HCT116 (cell line): ENCODE measurements at regions not wholly inside any gene's neighbourhood (a gene's known extent, or its start where the extent isn't known, plus 50 kb on each side); places are given as distances from the start of the nearest gene placed in this dataset.

ENCODE experiments used
- ATAC-seq: fragments of 200-7000 bp; cut with Tn5 transposase; 2 replicates; pipeline ENCODE4 v1.9.1; 2020; ENCODE audit warnings: mild to moderate bottlenecking, moderate library complexity
- BruUV-seq: library from RNA; stranded (reverse); fragments of 400-500 nt; replicated peaks from 2 replicates; lab custom pipeline; 2021; lab: Mats Ljungman, UMichigan
- CTCF ChIA-PET: fragments of 300-600 bp; sonication (Branson Sonifier 250); formaldehyde crosslinking; loops from one replicate; lab custom pipeline; 2021; ENCODE audit warnings: antibody characterized with exemption; lab: Charles Lee
- POLR2A ChIA-PET: fragments of 300-600, 350-600 bp; sonication (Branson Sonifier 250); formaldehyde crosslinking; loops from one replicate; lab custom pipeline; 2021; ENCODE audit warnings: antibody characterized with exemption; lab: Charles Lee
- RAD21 ChIA-PET, 2 experiments: fragments of 300-600 bp; sonication (Branson Sonifier 250); formaldehyde crosslinking; loops; one replicate each; lab custom pipeline; 2023; ENCODE audit warnings: low total read pairs in 2 of 2; ENCODE audit not compliant: uncharacterized antibody in 2 of 2, unreplicated experiment in 2 of 2, low non-redundant PET in 1 of 2; lab: Charles Lee
- DNase-seq: peaks from one replicate; pipeline ENCODE4 v3.0.0-alpha.2; 2010; ENCODE audit warnings: low read depth, low spot score
- H2AFZ ChIP-seq: fragments of 200-600 bp; shearing (Covaris generic), sonication (generic); 2 replicates; pipeline ENCODE4 v1.6.1; 2017; ENCODE audit warnings: low read depth, mixed run types, mixed read lengths, antibody characterized with exemption, low read length; ENCODE audit not compliant: poor library complexity, severe bottlenecking
- H3K27ac ChIP-seq: 2 replicates; pipeline ENCODE4 v1.5.1; 2012; ENCODE audit warnings: low read depth, low read length
- H3K27me3 ChIP-seq: fragments of 200-600 bp; sonication (generic); 2 replicates; pipeline ENCODE4 v1.6.1; 2016; ENCODE audit warnings: mixed run types, low read length, mixed read lengths; ENCODE audit not compliant: insufficient read depth
- H3K36me3 ChIP-seq, 2 experiments: fragments of 200-500 bp in 1 of 2; fragments of 200-600 bp in 1 of 2; sonication (Bioruptor generic) in 1 of 2; sonication (generic) in 1 of 2; 2 replicates each; pipeline versions ENCODE4 v1.5.1 to v1.6.1; 2014 to 2016; ENCODE audit warnings: low read length in 2 of 2, inconsistent platforms in 1 of 2, mixed read lengths in 1 of 2, mixed run types in 1 of 2; ENCODE audit not compliant: insufficient read depth in 2 of 2, control insufficient read depth in 1 of 2
- H3K4me1 ChIP-seq, 2 experiments: fragments of 200-600 bp in 1 of 2; sonication (generic) in 1 of 2; 2 replicates each; pipeline versions ENCODE4 v1.5.1 to v1.6.1; 2012 to 2017; ENCODE audit warnings: low read length in 2 of 2, inconsistent platforms in 1 of 2, mild to moderate bottlenecking in 1 of 2, mixed read lengths in 1 of 2, mixed run types in 1 of 2, moderate library complexity in 1 of 2; ENCODE audit not compliant: insufficient read depth in 2 of 2, control insufficient read depth in 1 of 2
- H3K4me2 ChIP-seq: fragments of 200-600 bp; sonication (generic); 2 replicates; pipeline ENCODE4 v1.6.1; 2017; ENCODE audit warnings: mixed run types, low read length, mixed read lengths
- H3K4me3 ChIP-seq, 2 experiments: fragments of 200-600 bp in 1 of 2; sonication (generic) in 1 of 2; replicated peaks in 1 of 2; 2 replicates each; pipeline ENCODE4 v1.5.1; 2011 to 2016; ENCODE audit warnings: low read length in 2 of 2, control low read depth in 1 of 2, low read depth in 1 of 2, mild to moderate bottlenecking in 1 of 2, mixed read lengths in 1 of 2, mixed run types in 1 of 2
- H3K79me2 ChIP-seq: fragments of 200-600 bp; sonication (generic); 2 replicates; pipeline ENCODE4 v1.6.1; 2017; ENCODE audit warnings: mild to moderate bottlenecking, mixed run types, low read length, moderate library complexity, mixed read lengths; ENCODE audit not compliant: insufficient read depth
- H3K9ac ChIP-seq: fragments of 200-600 bp; sonication (generic); 2 replicates; pipeline ENCODE4 v1.6.1; 2016; ENCODE audit warnings: low read length, mixed read lengths
- H3K9me2 ChIP-seq: fragments of 200-600 bp; sonication (generic), shearing (Covaris generic); 2 replicates; pipeline ENCODE4 v1.6.1; 2017; ENCODE audit warnings: mixed run types, mild to moderate bottlenecking, moderate library complexity; ENCODE audit not compliant: insufficient read depth
- H3K9me3 ChIP-seq, 2 experiments: fragments of 200-500 bp in 1 of 2; fragments of 200-600 bp in 1 of 2; sonication (Bioruptor generic) in 1 of 2; sonication (generic) in 1 of 2; 2 replicates each; pipeline ENCODE4 v1.6.1; 2014 to 2017; ENCODE audit warnings: low read length in 2 of 2, mixed read lengths in 2 of 2, inconsistent platforms in 1 of 2, low read depth in 1 of 2, mild to moderate bottlenecking in 1 of 2, mixed run types in 1 of 2, moderate library complexity in 1 of 2; ENCODE audit not compliant: control insufficient read depth in 1 of 2, insufficient read depth in 1 of 2
- H4K20me1 ChIP-seq: fragments of 200-600 bp; sonication (generic), shearing (Covaris generic); 2 replicates; pipeline ENCODE4 v1.6.1; 2017; ENCODE audit warnings: mixed run types, mild to moderate bottlenecking, moderate library complexity; ENCODE audit not compliant: insufficient read depth
- CBX3 ChIP-seq: IDR thresholded peaks from 2 replicates; pipeline ENCODE4 v1.6.1; 2012; ENCODE audit warnings: low read depth
- CEBPB ChIP-seq: IDR thresholded peaks from 2 replicates; pipeline ENCODE4 v1.6.1; 2012; ENCODE audit warnings: low read depth
- ELF1 ChIP-seq: IDR thresholded peaks from 2 replicates; pipeline ENCODE4 v1.6.1; 2012; ENCODE audit warnings: low read depth, borderline replicate concordance
- EZH2 ChIP-seq: fragments of 200-600 bp; sonication (generic); IDR thresholded peaks from 2 replicates; pipeline ENCODE4 v1.6.1; 2017; ENCODE audit warnings: antibody characterized with exemption, mixed run types
- FOSL1 ChIP-seq: IDR thresholded peaks from 2 replicates; pipeline ENCODE4 v1.6.1; 2012; ENCODE audit warnings: low read depth
- JUND ChIP-seq: IDR thresholded peaks from 2 replicates; pipeline ENCODE4 v1.6.1; 2012
- RAD21 ChIP-seq: IDR thresholded peaks from 2 replicates; pipeline ENCODE4 v1.6.1; 2012; ENCODE audit warnings: low read depth, mild to moderate bottlenecking
- SIN3A ChIP-seq: IDR thresholded peaks from 2 replicates; pipeline ENCODE4 v1.6.1; 2012; ENCODE audit warnings: low read depth
- SP1 ChIP-seq: IDR thresholded peaks from 2 replicates; pipeline ENCODE4 v1.6.1; 2012; ENCODE audit warnings: low read depth
- YY1 ChIP-seq: IDR thresholded peaks from 2 replicates; pipeline ENCODE4 v1.6.1; 2011; ENCODE audit warnings: low read length, low read depth, moderate library complexity, mild to moderate bottlenecking; ENCODE audit not compliant: insufficient replicate concordance; ENCODE audit errors: extremely low read depth
- ZFX ChIP-seq: fragments of 450-650 bp; IDR thresholded peaks from 2 replicates; pipeline ENCODE4 v1.6.1; 2017
- ZNF274 ChIP-seq: fragments of 200-500 bp; sonication (Bioruptor generic); IDR thresholded peaks from 2 replicates; pipeline ENCODE4 v1.6.1; 2014; ENCODE audit warnings: mild to moderate bottlenecking, low read depth, low read length, inconsistent platforms
- intact Hi-C: fragments of 100-400 bp; cut with micrococcal nuclease; formaldehyde crosslinking; loops from 2 replicates; pipeline ENCODE4 v1.10.0; 2022
- TF ChIP-seq, protein P1 (sequence below), 3 experiments: fragments of 200-600 bp in 1 of 3; sonication (generic) in 1 of 3; IDR thresholded peaks in 2 of 3; conservative IDR thresholded peaks in 1 of 3; 2 replicates each; pipeline ENCODE4 v1.5.1; 2012 to 2017; ENCODE audit warnings: low read depth in 2 of 3, low read length in 2 of 3, antibody characterized with exemption in 1 of 3, borderline replicate concordance in 1 of 3, control low read depth in 1 of 3, mild to moderate bottlenecking in 1 of 3, mixed read lengths in 1 of 3, mixed run types in 1 of 3, moderate library complexity in 1 of 3; ENCODE audit not compliant: insufficient read depth in 1 of 3
- TF ChIP-seq, protein P2 (sequence below): IDR thresholded peaks from 2 replicates; pipeline ENCODE4 v1.6.1; 2011; ENCODE audit warnings: mild to moderate bottlenecking, low read length, moderate library complexity; ENCODE audit not compliant: insufficient replicate concordance; ENCODE audit errors: extremely low read depth
- TF ChIP-seq, protein P3 (sequence below): IDR thresholded peaks from 2 replicates; pipeline ENCODE4 v1.6.1; 2012; ENCODE audit warnings: low read depth
- TF ChIP-seq, protein P4 (sequence below): IDR thresholded peaks from 2 replicates; pipeline ENCODE4 v1.6.1; 2012

DNA sequence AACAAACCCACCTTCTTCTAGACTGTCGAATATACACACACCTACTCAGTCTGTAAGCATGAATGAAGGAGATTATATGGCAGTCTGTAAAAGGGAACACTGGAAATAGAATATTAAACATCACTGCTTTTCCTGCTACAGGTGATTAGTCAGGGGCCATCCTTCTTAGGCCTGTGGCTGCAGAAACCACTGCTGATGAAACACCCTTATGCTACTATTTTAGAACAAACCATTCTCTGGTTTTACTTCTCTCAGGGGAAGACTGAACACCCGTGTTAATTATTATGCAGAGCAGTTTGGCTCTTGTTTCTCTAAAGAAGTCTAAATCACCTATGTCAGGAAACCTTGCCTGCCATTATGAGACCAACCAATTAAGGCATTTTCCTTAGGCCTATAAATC is 351.1 kb upstream of the KLF6 start:
- H3K9ac ChIP-seq = no peak overlapping the region
- ATAC-seq (no peak), DNase-seq (no peak)
- POLR2A ChIA-PET = no interaction called here
- H3K36me3 ChIP-seq = no peaks in the 10 kb centered on the region
- no peak overlapping the region for H3K27ac ChIP-seq
- H3K79me2 ChIP-seq = no peaks in the 10 kb centered on the region
- H3K4me2 ChIP-seq = no peak overlapping the region
- no peaks in the 10 kb centered on the region for H3K27me3 ChIP-seq
- peaks cover 10 to 18% of the 10 kb centered on the region in 2 experiments for H3K4me1 ChIP-seq
- TF ChIP-seq, protein P1, sequence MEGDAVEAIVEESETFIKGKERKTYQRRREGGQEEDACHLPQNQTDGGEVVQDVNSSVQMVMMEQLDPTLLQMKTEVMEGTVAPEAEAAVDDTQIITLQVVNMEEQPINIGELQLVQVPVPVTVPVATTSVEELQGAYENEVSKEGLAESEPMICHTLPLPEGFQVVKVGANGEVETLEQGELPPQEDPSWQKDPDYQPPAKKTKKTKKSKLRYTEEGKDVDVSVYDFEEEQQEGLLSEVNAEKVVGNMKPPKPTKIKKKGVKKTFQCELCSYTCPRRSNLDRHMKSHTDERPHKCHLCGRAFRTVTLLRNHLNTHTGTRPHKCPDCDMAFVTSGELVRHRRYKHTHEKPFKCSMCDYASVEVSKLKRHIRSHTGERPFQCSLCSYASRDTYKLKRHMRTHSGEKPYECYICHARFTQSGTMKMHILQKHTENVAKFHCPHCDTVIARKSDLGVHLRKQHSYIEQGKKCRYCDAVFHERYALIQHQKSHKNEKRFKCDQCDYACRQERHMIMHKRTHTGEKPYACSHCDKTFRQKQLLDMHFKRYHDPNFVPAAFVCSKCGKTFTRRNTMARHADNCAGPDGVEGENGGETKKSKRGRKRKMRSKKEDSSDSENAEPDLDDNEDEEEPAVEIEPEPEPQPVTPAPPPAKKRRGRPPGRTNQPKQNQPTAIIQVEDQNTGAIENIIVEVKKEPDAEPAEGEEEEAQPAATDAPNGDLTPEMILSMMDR (IDR thresholded peaks at IDR 0.05 in 2 of 3, conservative IDR thresholded peaks at IDR 0.05 in 1 of 3; ENCODE audit: borderline replicate concordance in 1 of 3, insufficient read depth in 1 of 3, low read depth in 2 of 3, low read length in 2 of 3) = no peak
- TF ChIP-seq, protein P2, sequence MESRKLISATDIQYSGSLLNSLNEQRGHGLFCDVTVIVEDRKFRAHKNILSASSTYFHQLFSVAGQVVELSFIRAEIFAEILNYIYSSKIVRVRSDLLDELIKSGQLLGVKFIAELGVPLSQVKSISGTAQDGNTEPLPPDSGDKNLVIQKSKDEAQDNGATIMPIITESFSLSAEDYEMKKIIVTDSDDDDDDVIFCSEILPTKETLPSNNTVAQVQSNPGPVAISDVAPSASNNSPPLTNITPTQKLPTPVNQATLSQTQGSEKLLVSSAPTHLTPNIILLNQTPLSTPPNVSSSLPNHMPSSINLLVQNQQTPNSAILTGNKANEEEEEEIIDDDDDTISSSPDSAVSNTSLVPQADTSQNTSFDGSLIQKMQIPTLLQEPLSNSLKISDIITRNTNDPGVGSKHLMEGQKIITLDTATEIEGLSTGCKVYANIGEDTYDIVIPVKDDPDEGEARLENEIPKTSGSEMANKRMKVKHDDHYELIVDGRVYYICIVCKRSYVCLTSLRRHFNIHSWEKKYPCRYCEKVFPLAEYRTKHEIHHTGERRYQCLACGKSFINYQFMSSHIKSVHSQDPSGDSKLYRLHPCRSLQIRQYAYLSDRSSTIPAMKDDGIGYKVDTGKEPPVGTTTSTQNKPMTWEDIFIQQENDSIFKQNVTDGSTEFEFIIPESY = no peak
- no peak for TF ChIP-seq FOSL1
- TF ChIP-seq EZH2 = no peak
- TF ChIP-seq, protein P3, sequence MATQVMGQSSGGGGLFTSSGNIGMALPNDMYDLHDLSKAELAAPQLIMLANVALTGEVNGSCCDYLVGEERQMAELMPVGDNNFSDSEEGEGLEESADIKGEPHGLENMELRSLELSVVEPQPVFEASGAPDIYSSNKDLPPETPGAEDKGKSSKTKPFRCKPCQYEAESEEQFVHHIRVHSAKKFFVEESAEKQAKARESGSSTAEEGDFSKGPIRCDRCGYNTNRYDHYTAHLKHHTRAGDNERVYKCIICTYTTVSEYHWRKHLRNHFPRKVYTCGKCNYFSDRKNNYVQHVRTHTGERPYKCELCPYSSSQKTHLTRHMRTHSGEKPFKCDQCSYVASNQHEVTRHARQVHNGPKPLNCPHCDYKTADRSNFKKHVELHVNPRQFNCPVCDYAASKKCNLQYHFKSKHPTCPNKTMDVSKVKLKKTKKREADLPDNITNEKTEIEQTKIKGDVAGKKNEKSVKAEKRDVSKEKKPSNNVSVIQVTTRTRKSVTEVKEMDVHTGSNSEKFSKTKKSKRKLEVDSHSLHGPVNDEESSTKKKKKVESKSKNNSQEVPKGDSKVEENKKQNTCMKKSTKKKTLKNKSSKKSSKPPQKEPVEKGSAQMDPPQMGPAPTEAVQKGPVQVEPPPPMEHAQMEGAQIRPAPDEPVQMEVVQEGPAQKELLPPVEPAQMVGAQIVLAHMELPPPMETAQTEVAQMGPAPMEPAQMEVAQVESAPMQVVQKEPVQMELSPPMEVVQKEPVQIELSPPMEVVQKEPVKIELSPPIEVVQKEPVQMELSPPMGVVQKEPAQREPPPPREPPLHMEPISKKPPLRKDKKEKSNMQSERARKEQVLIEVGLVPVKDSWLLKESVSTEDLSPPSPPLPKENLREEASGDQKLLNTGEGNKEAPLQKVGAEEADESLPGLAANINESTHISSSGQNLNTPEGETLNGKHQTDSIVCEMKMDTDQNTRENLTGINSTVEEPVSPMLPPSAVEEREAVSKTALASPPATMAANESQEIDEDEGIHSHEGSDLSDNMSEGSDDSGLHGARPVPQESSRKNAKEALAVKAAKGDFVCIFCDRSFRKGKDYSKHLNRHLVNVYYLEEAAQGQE = no peak
- TF ChIP-seq SP1 = no peak
- TF ChIP-seq JUND = no peak
- TF ChIP-seq RAD21 = no peak
- no peak for TF ChIP-seq ELF1
- TF ChIP-seq, protein P4, sequence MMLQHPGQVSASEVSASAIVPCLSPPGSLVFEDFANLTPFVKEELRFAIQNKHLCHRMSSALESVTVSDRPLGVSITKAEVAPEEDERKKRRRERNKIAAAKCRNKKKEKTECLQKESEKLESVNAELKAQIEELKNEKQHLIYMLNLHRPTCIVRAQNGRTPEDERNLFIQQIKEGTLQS = no peak
- no peak for TF ChIP-seq ZFX
- no peak for TF ChIP-seq CEBPB
- TF ChIP-seq YY1 = no peak
- no peak for TF ChIP-seq CBX3
- no peak for TF ChIP-seq ZNF274
- no peak for TF ChIP-seq SIN3A
- H3K9me2 ChIP-seq = no peaks in the 10 kb centered on the region
- intact Hi-C loops = no loop called here
- H4K20me1 ChIP-seq = no peaks in the 10 kb centered on the region
- H3K9me3 ChIP-seq = no peaks in the 10 kb centered on the region; a peak in 1 of 4 replicates
- CTCF ChIA-PET = no interaction called here
- H3K4me3 ChIP-seq = no peak overlapping the region
- BruUV-seq = no TSS peak
- H2AFZ ChIP-seq = no peak overlapping the region
- RAD21 ChIA-PET = no interaction called here
